Thoracic aorta (tissue), 2 donors: ENCODE measurements at regions not wholly inside any gene's neighbourhood (a gene's known extent, or its start where the extent isn't known, plus 50 kb on each side); places are given as distances from the start of the nearest gene placed in this dataset.

Experiments
- ATAC-seq: fragments of 150-250 bp; one replicate; pipeline ENCODE4 v1.8.0; 2017; ENCODE audit warnings: low read depth; ENCODE audit not compliant: insufficient number of reproducible peaks, low FRiP score
- DNase-seq: peaks from one replicate; pipeline ENCODE4 v3.0.0-alpha.2; 2020; ENCODE audit warnings: low spot score
- H3K27ac ChIP-seq, 2 donors: fragments of 200-600 bp; sonication (generic); 1 replicate in 1 of 2; 2 replicates in 1 of 2; pipeline ENCODE4 v1.5.1; 2016; ENCODE audit warnings: mild to moderate bottlenecking in 2 of 2, moderate library complexity in 2 of 2
- H3K27me3 ChIP-seq: fragments of 200-600 bp; sonication (generic); replicated peaks from 2 replicates; pipeline ENCODE4 v1.6.0; 2016; ENCODE audit warnings: mild to moderate bottlenecking; ENCODE audit not compliant: insufficient read depth
- H3K36me3 ChIP-seq: fragments of 200-600 bp; sonication (generic); one replicate; pipeline ENCODE4 v1.5.1; 2016
- H3K4me1 ChIP-seq, 2 donors: fragments of 200-600 bp; sonication (generic); 1 replicate in 1 of 2; 2 replicates in 1 of 2; pipeline versions ENCODE4 v1.5.1 to v1.6.0; 2016; ENCODE audit warnings: low read depth in 2 of 2, mild to moderate bottlenecking in 1 of 2; ENCODE audit not compliant: control insufficient read depth in 1 of 2
- H3K4me3 ChIP-seq: fragments of 200-600 bp; sonication (generic); 2 replicates; pipeline ENCODE4 v1.5.1; 2016; ENCODE audit warnings: mild to moderate bottlenecking
- H3K9me3 ChIP-seq: fragments of 200-600 bp; sonication (generic); 2 replicates; pipeline ENCODE4 v1.5.1; 2016
- TF ChIP-seq, protein P1 (sequence below): fragments of 200-600 bp; sonication (generic); IDR thresholded peaks from one replicate; pipeline ENCODE4 v1.5.1; 2019; ENCODE audit warnings: antibody characterized with exemption

DNA sequence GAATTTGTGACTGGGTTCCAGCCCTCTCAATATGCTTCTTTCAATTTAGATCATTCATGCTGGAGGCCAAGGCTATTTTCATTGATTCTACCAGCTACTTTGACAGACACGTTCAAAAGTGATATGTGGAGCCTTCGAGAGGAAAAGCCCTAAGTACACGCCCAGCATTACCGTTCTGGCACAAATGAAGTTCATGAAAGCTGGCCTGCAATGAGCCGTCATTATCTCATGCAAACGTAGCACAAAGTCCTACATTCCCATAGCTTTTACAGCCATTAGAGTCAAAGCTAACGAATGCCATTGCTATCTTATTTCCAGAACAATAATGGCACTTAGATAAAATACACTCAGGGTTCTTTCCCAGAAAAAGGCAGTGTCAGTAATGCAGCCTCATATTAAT lies 1237.6 kb downstream of the EFNB2 start:
- Histone ChIP-seq H3K36me3 (no peaks in the 10 kb centered on the region), H3K27me3 (no peaks in the 10 kb centered on the region), H3K9me3 (no peaks in the 10 kb centered on the region), H3K4me1 (no peaks in the 10 kb centered on the region), H3K27ac (no peak overlapping the region), H3K4me3 (no peak overlapping the region)
- DNase-seq, result no peak
- TF ChIP-seq, protein P1, sequence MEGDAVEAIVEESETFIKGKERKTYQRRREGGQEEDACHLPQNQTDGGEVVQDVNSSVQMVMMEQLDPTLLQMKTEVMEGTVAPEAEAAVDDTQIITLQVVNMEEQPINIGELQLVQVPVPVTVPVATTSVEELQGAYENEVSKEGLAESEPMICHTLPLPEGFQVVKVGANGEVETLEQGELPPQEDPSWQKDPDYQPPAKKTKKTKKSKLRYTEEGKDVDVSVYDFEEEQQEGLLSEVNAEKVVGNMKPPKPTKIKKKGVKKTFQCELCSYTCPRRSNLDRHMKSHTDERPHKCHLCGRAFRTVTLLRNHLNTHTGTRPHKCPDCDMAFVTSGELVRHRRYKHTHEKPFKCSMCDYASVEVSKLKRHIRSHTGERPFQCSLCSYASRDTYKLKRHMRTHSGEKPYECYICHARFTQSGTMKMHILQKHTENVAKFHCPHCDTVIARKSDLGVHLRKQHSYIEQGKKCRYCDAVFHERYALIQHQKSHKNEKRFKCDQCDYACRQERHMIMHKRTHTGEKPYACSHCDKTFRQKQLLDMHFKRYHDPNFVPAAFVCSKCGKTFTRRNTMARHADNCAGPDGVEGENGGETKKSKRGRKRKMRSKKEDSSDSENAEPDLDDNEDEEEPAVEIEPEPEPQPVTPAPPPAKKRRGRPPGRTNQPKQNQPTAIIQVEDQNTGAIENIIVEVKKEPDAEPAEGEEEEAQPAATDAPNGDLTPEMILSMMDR, result no peak
- no peak for ATAC-seq

DNA sequence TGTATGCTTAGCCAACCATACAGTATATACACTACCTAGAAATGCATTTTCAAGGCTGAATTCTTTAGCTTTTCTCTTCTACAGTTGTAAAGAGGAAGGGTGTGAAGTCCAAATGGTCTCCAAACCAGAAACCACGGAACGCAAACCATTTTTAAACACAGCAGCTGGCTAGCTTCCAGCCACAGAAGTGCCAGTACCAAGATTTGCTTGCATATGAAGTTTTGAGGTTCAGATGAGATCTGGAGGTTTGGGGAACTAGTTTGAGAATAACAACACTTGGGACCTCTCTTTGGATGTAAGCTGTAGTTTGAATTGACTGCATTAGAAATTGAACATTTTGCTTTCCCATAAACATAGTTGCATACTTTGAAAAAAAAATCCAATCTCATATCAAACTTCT lies 1243.5 kb downstream of the EFNB2 start:
- TF ChIP-seq, protein P1, result no peak

DNA sequence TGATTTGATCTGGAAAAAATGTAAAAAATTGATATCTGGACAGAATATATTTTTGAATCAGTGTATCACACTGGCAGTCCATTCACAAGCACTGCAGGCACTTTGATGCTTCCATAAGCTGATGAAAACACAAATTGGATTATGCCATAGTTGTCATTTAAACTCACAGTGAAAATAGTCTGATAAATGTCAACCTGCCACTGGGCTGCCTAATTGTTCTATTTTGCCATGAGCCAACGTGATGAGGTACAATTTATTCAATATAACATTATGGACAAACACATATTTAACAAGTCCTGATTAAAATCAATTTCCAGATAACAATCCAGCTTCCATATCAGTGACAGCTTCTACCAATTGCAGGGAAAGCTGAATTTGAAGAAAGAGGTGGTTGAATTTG lies 1244.9 kb downstream of the EFNB2 start:
- H3K4me1 ChIP-seq, result no peaks in the 10 kb centered on the region
- no peak for ATAC-seq
- DNase-seq, result no peak
- H3K27ac ChIP-seq, result no peak overlapping the region
- H3K36me3 ChIP-seq, result no peaks in the 10 kb centered on the region
- no peaks in the 10 kb centered on the region for H3K9me3 ChIP-seq
- TF ChIP-seq, protein P1, result no peak
- H3K4me3 ChIP-seq, result no peak overlapping the region
- no peaks in the 10 kb centered on the region for H3K27me3 ChIP-seq

More for the DNA sequence above, 1243.5 kb downstream of the EFNB2 start:
- no peaks in the 10 kb centered on the region for H3K27me3 ChIP-seq
- no peak overlapping the region for H3K27ac ChIP-seq
- DNase-seq (no peak), ATAC-seq (no peak)
- no peak overlapping the region for H3K4me3 ChIP-seq
- no peaks in the 10 kb centered on the region for H3K36me3 ChIP-seq
- no peaks in the 10 kb centered on the region for H3K4me1 ChIP-seq
- H3K9me3 ChIP-seq, result no peaks in the 10 kb centered on the region

DNA sequence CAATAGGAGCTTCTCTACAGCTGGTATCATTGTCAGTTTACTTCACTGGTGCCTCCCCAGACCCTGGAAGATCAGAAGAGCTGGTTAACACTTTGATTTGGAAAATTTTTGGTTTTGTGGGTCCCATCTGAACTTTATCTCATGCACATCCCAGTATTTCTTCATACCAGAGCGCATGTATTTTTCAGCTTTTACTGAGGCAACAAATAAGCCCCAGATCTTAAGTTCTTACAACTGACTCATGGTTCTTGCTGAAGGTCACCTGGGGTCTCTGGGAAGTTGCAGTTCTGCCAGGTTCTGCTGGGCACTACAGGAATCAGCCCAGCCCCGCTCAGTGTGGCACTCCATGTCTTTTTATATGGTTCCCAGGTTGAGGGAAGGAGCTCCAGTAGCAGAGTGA lies 1249.9 kb downstream of the EFNB2 start:
- TF ChIP-seq, protein P1, result no peak
- Histone ChIP-seq H3K36me3 (no peaks in the 10 kb centered on the region), H3K4me3 (no peak overlapping the region), H3K9me3 (no peaks in the 10 kb centered on the region), H3K27me3 (no peaks in the 10 kb centered on the region), H3K27ac (no peak overlapping the region), H3K4me1 (no peaks in the 10 kb centered on the region)
- DNase-seq (no peak), ATAC-seq (no peak)

DNA sequence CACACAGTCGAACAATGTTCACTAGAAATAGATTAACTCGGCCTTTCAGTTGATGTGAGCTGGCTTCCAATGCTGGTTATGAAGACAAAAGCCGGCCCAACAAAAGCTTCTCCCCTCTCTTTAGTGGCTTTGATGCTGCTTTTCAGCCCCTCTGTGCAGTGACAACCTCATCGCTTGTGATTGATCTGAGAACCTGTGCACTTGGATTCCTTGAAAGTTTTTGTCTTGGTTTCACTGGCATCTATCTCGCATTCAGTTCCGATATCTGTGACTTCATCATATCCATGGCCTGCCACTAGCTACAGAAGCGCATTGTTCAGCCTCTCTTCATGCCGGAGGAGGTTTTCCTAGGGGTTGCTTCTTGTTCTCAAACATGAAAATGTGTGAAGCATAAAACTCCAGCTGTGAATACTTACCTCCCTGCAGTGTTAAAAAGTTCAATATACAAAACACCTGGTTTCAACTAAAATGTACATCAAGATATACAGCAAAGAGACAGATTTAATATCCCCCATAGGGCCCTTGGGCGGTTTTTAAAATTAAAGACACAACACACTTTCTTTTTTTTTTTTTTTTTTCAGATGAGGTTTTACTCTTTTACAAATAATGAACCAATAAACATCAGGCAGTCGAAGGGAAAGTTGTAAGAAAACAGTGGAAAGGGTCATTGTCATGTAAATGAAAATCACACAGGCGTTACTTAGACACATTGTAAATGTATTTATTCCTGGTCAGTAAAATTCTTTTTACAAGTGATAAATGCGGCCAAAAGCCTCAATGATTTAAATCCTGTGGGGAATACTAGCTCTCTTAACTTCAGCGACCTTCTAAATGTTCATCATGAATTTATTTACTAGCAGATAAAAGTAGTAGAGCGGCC lies 1252.8 kb downstream of the EFNB2 start:
- DNase-seq (no peak), ATAC-seq (no peak)
- Histone ChIP-seq H3K36me3 (no peaks in the 10 kb centered on the region), H3K27ac (no peak overlapping the region), H3K27me3 (no peaks in the 10 kb centered on the region), H3K4me3 (no peak overlapping the region), H3K4me1 (no peaks in the 10 kb centered on the region), H3K9me3 (no peaks in the 10 kb centered on the region)
- TF ChIP-seq, protein P1, result no peak
